IPS-18a (cell line): ENCODE measurements at regions not wholly inside any gene's neighbourhood (a gene's known extent, or its start where the extent isn't known, plus 50 kb on each side); places are given as distances from the start of the nearest gene placed in this dataset.

Experiments used
- H3K27ac ChIP-seq: one replicate; pipeline ENCODE4 v1.5.1; 2013; ENCODE audit warnings: low read length
- H3K27me3 ChIP-seq: one replicate; pipeline ENCODE4 v1.6.1; 2013; ENCODE audit warnings: mild to moderate bottlenecking, low read length; ENCODE audit not compliant: control insufficient read depth, insufficient read depth
- H3K36me3 ChIP-seq: one replicate; pipeline ENCODE4 v1.6.1; 2013; ENCODE audit warnings: low read depth, low read length; ENCODE audit not compliant: control insufficient read depth
- H3K4me1 ChIP-seq: one replicate; pipeline ENCODE4 v1.6.1; 2013; ENCODE audit warnings: low read depth, low read length; ENCODE audit not compliant: control insufficient read depth
- H3K4me3 ChIP-seq: one replicate; pipeline ENCODE4 v1.5.1; 2013; ENCODE audit warnings: low read length
- H3K9ac ChIP-seq: one replicate; pipeline ENCODE4 v1.6.1; 2013; ENCODE audit warnings: mild to moderate bottlenecking, low read length, moderate library complexity
- H3K9me3 ChIP-seq: one replicate; pipeline ENCODE4 v1.6.1; 2013; ENCODE audit warnings: low read depth, low read length; ENCODE audit not compliant: control insufficient read depth

DNA sequence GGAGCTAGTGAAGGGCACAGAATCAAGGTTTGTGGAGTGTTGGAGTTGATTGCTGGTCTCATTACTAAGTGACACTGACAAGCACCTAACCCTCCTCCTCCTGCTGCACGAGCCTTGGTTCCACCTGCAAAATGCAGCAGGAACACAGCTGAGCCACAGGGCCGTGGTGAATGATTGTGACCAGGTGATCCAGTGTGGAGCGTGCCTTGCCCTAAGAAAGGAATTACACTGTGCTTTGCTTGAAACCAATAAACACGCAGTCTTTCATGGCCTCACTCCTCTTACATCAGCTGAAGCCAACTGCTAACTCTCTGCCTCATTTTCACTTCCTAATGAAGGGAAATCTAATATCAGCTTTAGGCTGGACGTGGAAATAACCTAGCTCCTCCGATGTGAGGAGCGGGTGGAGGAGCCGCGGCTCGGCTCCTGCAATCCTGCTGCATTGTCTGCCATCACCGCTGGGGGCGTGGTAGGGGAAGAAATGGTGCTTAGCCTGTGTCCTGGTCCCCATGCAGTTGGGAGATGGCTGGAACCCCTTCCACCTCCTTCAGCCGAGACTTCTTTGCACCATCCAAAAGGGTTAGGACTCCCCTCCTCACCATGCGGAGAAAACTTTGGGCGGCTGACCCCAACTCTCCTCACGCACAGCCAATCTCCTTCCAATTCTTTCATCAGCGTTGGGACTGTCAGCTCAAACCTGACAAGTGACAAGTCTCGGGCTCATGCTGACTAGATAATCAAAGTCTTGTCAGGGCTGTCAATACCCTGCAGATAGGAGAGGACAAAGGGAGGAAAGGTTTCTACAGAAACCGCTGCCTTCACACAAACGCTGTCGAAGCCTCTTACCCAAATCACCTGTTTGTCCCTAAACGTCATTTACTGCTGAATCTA is 427.9 kb downstream of the ZNF536 start:
- H3K9ac ChIP-seq, result no peak overlapping the region
- no peak overlapping the region for H3K4me3 ChIP-seq
- H3K9me3 ChIP-seq, result no peaks in the 10 kb centered on the region
- H3K27ac ChIP-seq, result no peak overlapping the region
- H3K27me3 ChIP-seq, result peaks cover 11% of the 10 kb centered on the region
- H3K36me3 ChIP-seq, result no peaks in the 10 kb centered on the region
- peaks cover 19% of the 10 kb centered on the region for H3K4me1 ChIP-seq

DNA sequence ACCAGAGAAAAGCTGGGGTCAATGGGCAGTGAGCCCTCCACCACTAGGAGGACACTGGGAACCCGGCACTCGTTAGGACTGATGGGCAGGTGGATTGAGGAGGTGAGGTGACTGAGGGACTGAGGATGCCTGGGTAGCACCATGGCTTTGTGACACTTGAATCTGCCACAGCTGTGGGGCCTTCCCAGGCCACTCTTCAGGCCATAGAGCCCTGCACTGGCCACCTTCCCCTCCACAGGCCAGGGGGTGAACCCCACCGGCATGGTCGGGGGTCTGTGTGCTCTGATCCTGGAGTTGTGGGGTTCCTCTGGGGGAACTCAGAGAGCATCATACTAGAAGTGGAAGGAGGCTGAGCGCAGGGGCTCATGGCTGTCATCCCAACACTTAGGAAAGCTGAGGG is 423.5 kb downstream of the ZNF536 start:
- H3K4me3 ChIP-seq, result no peak overlapping the region
- peaks cover 11% of the 10 kb centered on the region for H3K27me3 ChIP-seq
- H3K27ac ChIP-seq, result no peak overlapping the region
- H3K9me3 ChIP-seq, result no peaks in the 10 kb centered on the region
- peaks cover 2% of the 10 kb centered on the region for H3K4me1 ChIP-seq
- H3K9ac ChIP-seq, result no peak overlapping the region
- H3K36me3 ChIP-seq, result no peaks in the 10 kb centered on the region

DNA sequence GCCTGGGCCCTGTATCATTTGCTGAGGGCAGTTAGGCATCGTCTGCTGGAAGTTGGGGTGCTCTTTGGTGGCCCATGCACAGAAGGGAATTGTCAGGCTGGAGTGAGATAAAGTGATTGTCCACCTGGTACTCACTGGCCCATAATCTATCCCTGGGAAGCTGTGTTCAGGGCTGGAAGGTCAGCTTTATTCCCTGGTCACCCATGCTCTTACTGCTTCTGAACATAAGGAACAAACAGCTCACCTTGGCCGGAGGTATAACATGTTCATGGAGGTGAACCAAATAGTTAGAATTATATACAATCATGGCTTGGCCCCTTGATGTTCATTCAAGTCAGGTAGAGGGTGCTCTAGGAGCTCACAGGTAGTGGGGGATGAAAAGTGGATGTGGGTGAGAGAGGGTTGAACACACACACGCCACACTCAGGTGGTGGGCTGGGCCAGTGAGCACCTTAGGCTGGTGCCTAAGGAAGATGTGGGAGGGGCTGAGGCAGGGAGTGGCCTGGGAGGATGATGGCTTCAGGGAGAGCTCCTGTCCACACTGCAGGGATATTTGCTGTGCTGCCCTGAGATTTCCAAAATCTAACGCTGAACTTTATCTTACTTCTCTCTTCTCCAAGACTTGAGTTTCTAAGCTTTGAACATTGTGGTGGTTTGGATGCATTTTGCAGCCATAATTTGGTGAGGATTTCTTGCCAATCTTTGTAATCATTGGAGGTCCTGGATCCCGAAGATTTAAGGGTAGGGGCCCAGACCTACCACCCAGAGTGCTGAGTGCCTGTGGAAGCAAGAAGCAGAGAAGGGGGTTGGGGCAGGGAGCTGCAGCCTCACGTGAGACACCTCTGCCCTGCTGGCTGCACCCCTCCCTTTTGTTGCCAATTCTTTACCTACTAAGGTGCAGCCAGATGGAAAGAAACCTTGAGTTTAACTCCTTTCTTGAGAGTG is 420.6 kb downstream of the ZNF536 start:
- H3K9me3 ChIP-seq, result no peaks in the 10 kb centered on the region
- H3K9ac ChIP-seq, result no peak overlapping the region
- H3K27ac ChIP-seq, result no peak overlapping the region
- H3K27me3 ChIP-seq, result no peaks in the 10 kb centered on the region
- H3K4me1 ChIP-seq, result no peaks in the 10 kb centered on the region
- H3K36me3 ChIP-seq, result no peaks in the 10 kb centered on the region
- no peak overlapping the region for H3K4me3 ChIP-seq

DNA sequence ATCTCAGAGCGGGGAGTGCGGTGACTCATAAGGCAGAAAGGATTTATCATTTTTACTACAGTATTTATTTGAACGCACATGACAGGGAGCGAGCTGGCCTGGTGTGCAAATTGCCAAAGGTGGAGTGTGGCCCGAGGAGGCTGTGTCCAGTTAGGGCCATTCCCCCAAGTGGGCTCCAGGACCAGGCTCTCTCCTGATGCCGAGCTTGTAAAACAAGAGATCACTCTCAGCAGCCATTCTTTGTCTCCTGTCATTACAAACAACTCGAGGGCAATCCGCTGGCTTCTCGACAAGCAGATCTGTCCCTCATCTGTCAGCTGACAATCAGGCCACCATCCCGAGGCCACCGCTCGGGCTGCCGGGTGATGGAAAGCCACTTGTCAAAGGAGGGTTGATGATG is 418.9 kb downstream of the ZNF536 start:
- H3K4me1 ChIP-seq, result no peaks in the 10 kb centered on the region
- H3K9me3 ChIP-seq, result no peaks in the 10 kb centered on the region
- no peak overlapping the region for H3K9ac ChIP-seq
- no peaks in the 10 kb centered on the region for H3K27me3 ChIP-seq
- no peaks in the 10 kb centered on the region for H3K36me3 ChIP-seq
- H3K4me3 ChIP-seq, result no peak overlapping the region
- no peak overlapping the region for H3K27ac ChIP-seq

DNA sequence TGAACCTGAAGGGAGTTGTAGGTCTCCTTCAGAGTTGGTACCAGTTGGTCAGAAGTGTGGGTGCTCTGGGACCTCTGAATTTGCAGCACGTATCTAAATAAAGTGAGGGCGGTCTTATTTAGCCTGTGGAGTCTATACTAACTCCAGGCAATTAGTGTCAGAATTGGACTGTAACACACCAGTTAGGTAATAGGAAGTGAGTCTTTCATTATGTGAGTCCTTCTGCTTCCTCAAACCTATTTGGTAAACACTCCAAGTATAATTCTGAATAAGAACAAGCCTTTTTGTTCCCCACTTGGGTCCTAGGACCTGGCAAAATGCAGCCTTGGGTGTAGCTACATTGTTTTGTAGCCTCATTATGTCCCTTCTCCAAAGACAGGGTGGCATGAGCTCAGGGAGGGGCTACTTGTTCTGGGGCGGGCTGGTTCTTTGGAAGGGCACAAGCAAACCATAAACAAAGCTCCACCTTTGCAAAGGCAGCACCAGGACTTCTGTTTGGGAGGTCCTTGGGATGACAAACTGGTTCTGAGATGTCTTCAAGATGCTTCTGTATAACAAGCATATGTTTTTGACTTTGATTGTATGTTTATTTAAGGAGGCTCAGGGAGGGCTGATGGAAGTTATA is 418.0 kb downstream of the ZNF536 start:
- Histone ChIP-seq H3K27ac (no peak overlapping the region), H3K27me3 (no peaks in the 10 kb centered on the region), H3K4me3 (no peak overlapping the region)

DNA sequence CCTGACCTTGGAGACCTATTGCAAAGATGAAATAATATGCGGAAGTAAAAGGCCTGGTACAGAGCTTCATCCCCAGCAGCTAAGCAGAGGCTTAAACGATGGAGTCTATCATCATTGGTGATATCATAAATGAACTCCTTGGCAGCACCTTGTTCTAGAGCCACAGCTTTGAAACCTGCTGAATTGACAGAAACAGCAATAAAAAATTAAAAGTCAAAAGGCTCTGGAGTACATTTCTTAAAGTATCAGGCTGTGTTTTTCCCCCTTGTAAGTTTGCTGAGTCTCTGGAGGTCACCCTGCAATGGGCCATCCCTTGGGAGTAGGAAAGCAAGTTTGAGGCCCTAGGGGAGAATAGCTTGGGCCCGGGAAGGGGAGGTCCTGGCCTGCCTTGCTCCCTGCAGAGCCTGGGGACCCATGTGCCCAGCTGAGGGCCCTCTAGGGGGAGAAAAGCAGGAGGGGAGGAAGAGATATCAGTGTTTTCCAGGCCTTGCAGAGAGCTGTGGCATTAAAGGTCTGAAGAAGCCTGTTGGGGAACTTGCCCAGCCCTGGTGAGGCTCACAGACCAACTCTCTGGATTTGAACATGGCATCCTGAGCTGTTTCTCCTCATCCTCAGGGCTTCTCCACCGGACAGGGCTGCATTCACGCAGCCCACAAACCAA is 416.1 kb downstream of the ZNF536 start:
- no peaks in the 10 kb centered on the region for H3K4me1 ChIP-seq
- H3K4me3 ChIP-seq, result no peak overlapping the region
- H3K27me3 ChIP-seq, result no peaks in the 10 kb centered on the region

More for the DNA sequence above, 418.0 kb downstream of the ZNF536 start:
- Histone ChIP-seq H3K9me3 (no peaks in the 10 kb centered on the region), H3K36me3 (no peaks in the 10 kb centered on the region), H3K9ac (no peak overlapping the region), H3K4me1 (no peaks in the 10 kb centered on the region)

DNA sequence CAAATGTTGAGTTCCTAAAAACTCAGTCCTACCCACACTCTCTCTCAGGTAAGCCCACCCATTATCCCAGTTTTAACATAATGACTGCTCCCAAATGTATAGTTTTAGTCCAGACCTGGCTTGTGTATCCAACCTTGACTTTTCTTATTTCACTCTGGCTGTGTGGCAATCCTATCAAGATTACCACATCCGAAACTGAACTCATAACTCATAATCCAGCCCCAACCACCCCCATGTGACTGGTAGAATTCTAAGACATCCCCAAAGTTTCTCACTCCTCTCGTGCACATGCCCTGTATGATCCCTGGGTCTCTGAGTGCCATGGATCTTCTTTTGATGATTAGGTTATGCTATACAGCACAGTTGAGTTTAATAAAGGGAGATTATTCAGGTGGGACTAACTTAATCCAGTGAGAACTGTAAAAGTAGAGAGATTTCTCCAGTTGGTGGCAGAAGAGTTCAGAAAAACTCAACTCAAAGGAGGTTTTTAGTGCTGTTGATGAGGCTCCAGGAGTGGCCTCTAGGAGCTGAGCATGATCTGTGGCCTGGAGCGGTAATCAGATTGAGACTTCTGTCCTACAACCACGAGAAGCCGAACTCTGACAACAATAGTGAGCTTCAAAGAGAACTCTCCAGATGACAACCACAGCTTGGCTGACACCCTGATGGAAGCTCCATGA is 413.4 kb downstream of the ZNF536 start:
- Histone ChIP-seq H3K4me1 (no peaks in the 10 kb centered on the region), H3K27ac (no peak overlapping the region), H3K36me3 (no peaks in the 10 kb centered on the region), H3K27me3 (no peaks in the 10 kb centered on the region), H3K9ac (no peak overlapping the region), H3K9me3 (no peaks in the 10 kb centered on the region), H3K4me3 (no peak overlapping the region)

More for the DNA sequence above, 416.1 kb downstream of the ZNF536 start:
- Histone ChIP-seq H3K36me3 (no peaks in the 10 kb centered on the region), H3K9ac (no peak overlapping the region), H3K27ac (no peak overlapping the region), H3K9me3 (no peaks in the 10 kb centered on the region)

DNA sequence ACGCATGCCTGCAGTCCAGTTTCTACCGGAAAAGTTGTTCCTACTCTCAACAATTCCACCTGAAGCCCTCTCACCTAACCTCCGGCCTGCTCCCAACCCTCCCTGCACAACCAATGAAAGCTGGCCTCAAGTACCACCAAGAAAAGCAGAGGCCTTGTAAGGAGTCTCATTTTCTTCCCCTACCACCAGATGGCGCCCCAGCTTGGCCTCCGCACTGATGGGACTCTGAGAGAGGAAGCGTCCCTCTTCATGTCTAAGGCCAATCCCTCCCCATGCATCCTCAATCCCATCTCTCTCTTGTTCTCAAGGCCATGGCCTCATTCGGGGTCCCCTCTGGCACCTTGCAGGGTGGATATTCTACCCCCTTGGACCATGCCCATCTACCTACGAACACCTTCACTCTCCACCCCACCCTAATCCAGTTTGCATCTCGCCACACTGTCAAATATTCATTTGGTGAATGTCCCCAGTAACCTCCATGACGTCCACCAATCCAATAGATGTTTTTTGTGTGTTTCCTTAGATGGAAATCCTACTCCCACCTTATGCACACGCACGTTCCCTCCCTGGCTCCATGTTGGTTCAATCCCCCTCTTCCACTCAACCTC is 412.8 kb downstream of the ZNF536 start:
- H3K9ac ChIP-seq, result no peak overlapping the region
- no peaks in the 10 kb centered on the region for H3K4me1 ChIP-seq
- H3K27me3 ChIP-seq, result no peaks in the 10 kb centered on the region
- H3K27ac ChIP-seq, result no peak overlapping the region
- no peaks in the 10 kb centered on the region for H3K9me3 ChIP-seq
- H3K4me3 ChIP-seq, result no peak overlapping the region
- H3K36me3 ChIP-seq, result no peaks in the 10 kb centered on the region

DNA sequence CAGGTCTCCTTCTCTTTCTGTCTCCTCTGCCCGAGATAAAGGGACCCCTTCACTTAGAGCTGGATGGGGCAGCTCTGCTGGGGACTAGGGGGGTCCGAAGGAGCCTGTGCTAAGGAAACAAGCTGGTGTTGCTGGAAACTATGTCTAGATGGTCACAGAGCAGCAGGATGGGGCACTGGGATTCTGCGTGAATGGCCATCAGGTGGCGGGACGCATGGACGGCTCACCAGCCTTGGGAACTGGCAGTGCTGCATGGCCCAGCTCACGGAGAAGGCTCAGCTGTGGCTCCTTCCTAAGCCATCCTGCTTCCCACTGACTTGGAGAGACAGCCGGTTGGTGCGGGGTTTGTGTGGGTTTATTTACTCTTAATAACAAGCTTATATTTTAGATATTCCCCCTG is 411.8 kb downstream of the ZNF536 start:
- Histone ChIP-seq H3K27ac (no peak overlapping the region), H3K4me1 (no peaks in the 10 kb centered on the region), H3K27me3 (no peaks in the 10 kb centered on the region), H3K9me3 (no peaks in the 10 kb centered on the region), H3K9ac (no peak overlapping the region), H3K36me3 (no peaks in the 10 kb centered on the region), H3K4me3 (no peak overlapping the region)

DNA sequence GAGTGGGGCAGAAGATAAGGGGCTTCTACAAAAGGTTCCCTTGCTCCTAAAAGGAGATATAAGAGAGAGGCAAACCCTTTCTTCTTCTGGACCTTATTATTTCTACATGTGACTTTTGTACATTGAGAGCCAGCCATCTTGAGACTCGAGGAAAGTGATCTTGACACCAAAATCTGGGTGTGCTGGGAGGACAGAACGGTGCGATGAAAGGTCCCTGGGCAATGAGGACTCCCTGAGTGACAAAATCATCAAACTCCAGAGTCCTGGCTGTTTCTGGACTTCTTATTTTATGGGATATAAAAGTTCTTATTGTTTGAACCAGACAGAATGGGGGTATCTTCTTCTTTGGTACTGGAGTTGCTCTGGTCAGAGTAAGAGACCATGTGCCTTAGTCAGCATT is 411.0 kb downstream of the ZNF536 start:
- Histone ChIP-seq H3K27ac (no peak overlapping the region), H3K9me3 (no peaks in the 10 kb centered on the region), H3K4me3 (no peak overlapping the region), H3K36me3 (no peaks in the 10 kb centered on the region), H3K9ac (no peak overlapping the region), H3K27me3 (no peaks in the 10 kb centered on the region), H3K4me1 (no peaks in the 10 kb centered on the region)
